ENCODE measurements at regions not wholly inside any gene's neighbourhood (a gene's known extent, or its start where the extent isn't known, plus 50 kb on each side); places are given as distances from the start of the nearest gene placed in this dataset.
A peak's percentile ranks its signal among the peaks of the same experiment; 100 is the strongest.

DNA sequence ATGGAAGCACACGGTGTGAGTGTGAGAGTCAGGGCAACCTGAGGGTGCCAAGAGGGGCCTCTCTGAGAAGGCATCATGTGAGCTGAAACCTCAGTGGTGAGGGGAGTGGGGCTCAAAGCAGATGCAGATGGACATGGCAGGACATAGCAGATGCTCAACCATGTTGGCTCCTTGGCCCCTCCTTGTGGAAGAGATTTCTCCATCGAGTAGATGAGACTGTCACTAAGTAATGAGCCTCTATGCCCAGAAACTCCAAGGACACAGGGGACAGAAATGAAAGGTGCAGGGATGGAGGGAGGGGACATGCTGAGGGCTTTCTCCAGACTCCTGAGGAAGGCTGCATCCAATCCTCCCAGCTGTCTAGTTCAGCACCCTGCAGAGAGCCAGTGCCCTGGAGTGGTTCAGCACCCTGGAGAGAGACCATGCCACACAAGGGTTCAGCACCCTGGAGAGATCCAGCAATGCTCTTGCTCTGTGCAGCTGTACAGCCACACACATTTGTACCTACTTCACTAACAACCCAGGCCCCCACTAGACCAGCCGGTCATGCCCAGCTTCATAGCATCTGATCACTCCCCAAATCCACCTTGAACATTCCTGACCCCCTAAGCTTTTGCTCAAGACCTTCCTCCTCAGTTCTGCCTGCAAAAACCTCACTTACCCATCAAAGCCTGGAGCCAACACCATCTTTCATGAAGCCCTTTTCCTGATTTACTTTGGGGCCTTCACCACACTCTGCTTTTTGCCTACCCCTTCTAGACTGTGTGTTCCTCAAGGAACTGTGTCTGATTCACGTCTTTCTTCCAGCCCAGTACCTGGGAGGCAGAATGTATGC is 252.0 kb downstream of the CTTN start (continued):
- TF ChIP-seq, protein P1, sequence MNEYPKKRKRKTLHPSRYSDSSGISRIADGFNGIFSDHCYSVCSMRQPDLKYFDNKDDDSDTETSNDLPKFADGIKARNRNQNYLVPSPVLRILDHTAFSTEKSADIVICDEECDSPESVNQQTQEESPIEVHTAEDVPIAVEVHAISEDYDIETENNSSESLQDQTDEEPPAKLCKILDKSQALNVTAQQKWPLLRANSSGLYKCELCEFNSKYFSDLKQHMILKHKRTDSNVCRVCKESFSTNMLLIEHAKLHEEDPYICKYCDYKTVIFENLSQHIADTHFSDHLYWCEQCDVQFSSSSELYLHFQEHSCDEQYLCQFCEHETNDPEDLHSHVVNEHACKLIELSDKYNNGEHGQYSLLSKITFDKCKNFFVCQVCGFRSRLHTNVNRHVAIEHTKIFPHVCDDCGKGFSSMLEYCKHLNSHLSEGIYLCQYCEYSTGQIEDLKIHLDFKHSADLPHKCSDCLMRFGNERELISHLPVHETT (CRISPR knock-in tag; conservative IDR thresholded peaks at IDR 0.05 in 1 of 2, IDR thresholded peaks at IDR 0.05 in 1 of 2) = peak; percentile 76 to 98
- no peak for TF ChIP-seq SAFB2 (IDR thresholded peaks at IDR 0.05; ENCODE audit: borderline replicate concordance, low read depth, low read length, severe bottlenecking)
- TF ChIP-seq SIN3A (IDR thresholded peaks at IDR 0.05; ENCODE audit: borderline replicate concordance in 2 of 2, control insufficient read depth in 1 of 2, low read depth in 2 of 2, low read length in 2 of 2) = peak; percentile 95 to 98; a peak in 3 of 4 replicates
- no peak for TF ChIP-seq SMARCE1 (IDR thresholded peaks at IDR 0.05)
- no peak for TF ChIP-seq ARID1B (IDR thresholded peaks at IDR 0.05)
- no peak for TF ChIP-seq STAT5B (CRISPR knock-in tag; IDR thresholded peaks at IDR 0.05)
- TF ChIP-seq ZNF212 (CRISPR knock-in tag; IDR thresholded peaks at IDR 0.05) = no peak
- no peak for TF ChIP-seq BMI1 (IDR thresholded peaks at IDR 0.05; ENCODE audit: low read length)
- TF ChIP-seq ZNF12 (CRISPR knock-in tag; IDR thresholded peaks at IDR 0.05) = peak; percentile 89
- no peak for TF ChIP-seq OTX1 (CRISPR knock-in tag; IDR thresholded peaks at IDR 0.05)
- 0 out of 2 replicates have a peak, but pooled peaks have one; percentile 30 for TF ChIP-seq ZFX (CRISPR knock-in tag; IDR thresholded peaks at IDR 0.05)
- TF ChIP-seq STAG1 (CRISPR knock-in tag; IDR thresholded peaks at IDR 0.05; ENCODE audit: borderline replicate concordance) = peak; percentile 94
- TF ChIP-seq, protein P2, sequence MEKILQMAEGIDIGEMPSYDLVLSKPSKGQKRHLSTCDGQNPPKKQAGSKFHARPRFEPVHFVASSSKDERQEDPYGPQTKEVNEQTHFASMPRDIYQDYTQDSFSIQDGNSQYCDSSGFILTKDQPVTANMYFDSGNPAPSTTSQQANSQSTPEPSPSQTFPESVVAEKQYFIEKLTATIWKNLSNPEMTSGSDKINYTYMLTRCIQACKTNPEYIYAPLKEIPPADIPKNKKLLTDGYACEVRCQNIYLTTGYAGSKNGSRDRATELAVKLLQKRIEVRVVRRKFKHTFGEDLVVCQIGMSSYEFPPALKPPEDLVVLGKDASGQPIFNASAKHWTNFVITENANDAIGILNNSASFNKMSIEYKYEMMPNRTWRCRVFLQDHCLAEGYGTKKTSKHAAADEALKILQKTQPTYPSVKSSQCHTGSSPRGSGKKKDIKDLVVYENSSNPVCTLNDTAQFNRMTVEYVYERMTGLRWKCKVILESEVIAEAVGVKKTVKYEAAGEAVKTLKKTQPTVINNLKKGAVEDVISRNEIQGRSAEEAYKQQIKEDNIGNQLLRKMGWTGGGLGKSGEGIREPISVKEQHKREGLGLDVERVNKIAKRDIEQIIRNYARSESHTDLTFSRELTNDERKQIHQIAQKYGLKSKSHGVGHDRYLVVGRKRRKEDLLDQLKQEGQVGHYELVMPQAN (IDR thresholded peaks at IDR 0.05; ENCODE audit: borderline replicate concordance) = no peak
- no peak for TF ChIP-seq BRF1 (IDR thresholded peaks at IDR 0.05; ENCODE audit: borderline replicate concordance, extremely low read depth, insufficient read length)
- TF ChIP-seq RAD21 (CRISPR knock-in tag; conservative IDR thresholded peaks at IDR 0.05 in 1 of 2, IDR thresholded peaks at IDR 0.05 in 1 of 2) = no peak
- no peak for TF ChIP-seq ZNF347 (CRISPR knock-in tag; IDR thresholded peaks at IDR 0.05; ENCODE audit: low read depth)
- TF ChIP-seq IFI16 (CRISPR knock-in tag; IDR thresholded peaks at IDR 0.05) = no peak
- TF ChIP-seq L3MBTL2 (IDR thresholded peaks at IDR 0.05) = no peak
- TF ChIP-seq ARID4B (CRISPR knock-in tag; IDR thresholded peaks at IDR 0.05) = peak; percentile 98

Measured in K562 (cell line).